Subcutaneous abdominal adipose tissue (tissue), 5 donors: ENCODE measurements at regions not wholly inside any gene's neighbourhood (a gene's known extent, or its start where the extent isn't known, plus 50 kb on each side); places are given as distances from the start of the nearest gene placed in this dataset.

Source experiments
- H3K27ac ChIP-seq: one replicate; pipeline ENCODE4 v1.7.0; 2013; ENCODE audit warnings: low read depth, mild to moderate bottlenecking, inconsistent platforms, low read length, moderate library complexity
- H3K27me3 ChIP-seq, 5 donors: one replicate each; pipeline ENCODE4 v1.7.0; 2013; ENCODE audit warnings: low read length in 5 of 5, inconsistent platforms in 1 of 5; ENCODE audit not compliant: control insufficient read depth in 5 of 5, insufficient read depth in 4 of 5
- H3K36me3 ChIP-seq, 5 donors: one replicate each; pipeline ENCODE4 v1.7.0; 2013; ENCODE audit warnings: low read length in 5 of 5; ENCODE audit not compliant: control insufficient read depth in 5 of 5, insufficient read depth in 5 of 5
- H3K4me1 ChIP-seq, 5 donors: one replicate each; pipeline ENCODE4 v1.7.0; 2013; ENCODE audit warnings: low read length in 5 of 5, mild to moderate bottlenecking in 3 of 5, moderate library complexity in 1 of 5; ENCODE audit not compliant: control insufficient read depth in 5 of 5, insufficient read depth in 5 of 5
- H3K4me3 ChIP-seq, 5 donors: one replicate each; pipeline ENCODE4 v1.7.0; 2013; ENCODE audit warnings: low read length in 5 of 5, low read depth in 1 of 5
- H3K9ac ChIP-seq, 5 donors: one replicate each; pipeline ENCODE4 v1.7.0; 2013; ENCODE audit warnings: low read length in 5 of 5, mild to moderate bottlenecking in 4 of 5, moderate library complexity in 3 of 5
- H3K9me3 ChIP-seq, 5 donors: one replicate each; pipeline ENCODE4 v1.7.0; 2013; ENCODE audit warnings: low read length in 5 of 5; ENCODE audit not compliant: control insufficient read depth in 5 of 5
- donor health status: healthy.
- donor health status: healthy.
- donor health status: healthy.
- donor health status: healthy.
- donor health status: healthy.

- Histone ChIP-seq H3K9me3 (no peaks in the 10 kb centered on the region), H3K4me1 (peaks cover 0 to 24% (median 13%) of the 10 kb centered on the region in 5 donors), H3K27ac (no peak overlapping the region), H3K36me3 (no peaks in the 10 kb centered on the region), H3K4me3 (no peak overlapping the region), H3K27me3 (no peaks in the 10 kb centered on the region), H3K9ac (no peak overlapping the region)
Observed at GRCh38 chr6:47938405-47938804, 156.6 kb downstream of the OPN5 start.

- peaks cover 0 to 25% (median 22%) of the 10 kb centered on the region in 5 donors for H3K4me1 ChIP-seq
- no peaks in the 10 kb centered on the region for H3K27me3 ChIP-seq
- H3K4me3 ChIP-seq: no peak overlapping the region
- H3K36me3 ChIP-seq: no peaks in the 10 kb centered on the region
- H3K9me3 ChIP-seq: no peaks in the 10 kb centered on the region
- H3K27ac ChIP-seq: no peak overlapping the region
- no peak overlapping the region for H3K9ac ChIP-seq
Observed at GRCh38 chr6:47936820-47937219, 155.0 kb downstream of the OPN5 start.

DNA sequence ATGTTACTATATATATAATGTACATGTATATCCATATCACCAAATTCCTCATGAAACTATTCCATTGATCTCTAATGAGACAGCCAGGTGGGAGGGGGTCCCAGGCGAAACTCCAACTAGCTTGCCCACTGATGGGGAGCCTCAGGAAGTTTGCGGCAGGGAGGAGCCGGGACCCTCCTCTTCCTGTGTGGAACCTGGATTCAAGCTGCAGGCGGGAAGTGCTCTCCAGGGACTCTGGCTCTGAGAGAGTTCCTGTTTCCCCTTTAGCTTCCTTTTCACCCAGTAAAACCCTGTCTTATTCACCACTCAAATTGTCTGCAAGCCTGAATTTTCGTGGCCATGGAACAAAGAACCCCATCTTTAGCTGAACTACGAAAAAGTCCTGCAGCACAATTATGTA, 152.2 kb downstream of the OPN5 start:
- H3K4me3 ChIP-seq: peak overlapping the region in 1 of 5 donors; percentile 7

DNA sequence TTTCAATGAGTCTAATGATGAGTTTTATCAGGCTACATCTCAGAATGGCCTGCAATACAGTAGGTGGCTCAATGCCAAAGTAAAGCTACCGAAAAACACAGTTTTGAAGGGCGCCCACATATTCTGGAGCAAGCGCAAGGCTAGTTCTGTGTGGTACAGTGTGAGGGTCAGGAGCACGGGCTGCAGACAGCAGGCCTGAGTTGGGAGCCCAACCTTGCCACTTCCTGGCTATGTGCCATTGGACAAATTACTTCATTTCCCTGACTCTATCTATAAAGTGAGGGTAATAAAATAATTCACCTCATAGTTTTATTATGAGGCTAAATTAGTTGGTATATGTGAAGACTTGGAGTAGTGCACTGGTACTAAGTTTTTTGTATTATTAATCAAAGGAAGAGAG, 150.7 kb downstream of the OPN5 start:
- Histone ChIP-seq H3K27me3 (no peaks in the 10 kb centered on the region), H3K4me1 (peaks cover 0 to 27% (median 24%) of the 10 kb centered on the region in 5 donors), H3K27ac (no peak overlapping the region), H3K9me3 (no peaks in the 10 kb centered on the region), H3K36me3 (no peaks in the 10 kb centered on the region), H3K9ac (no peak overlapping the region), H3K4me3 (no peak overlapping the region)

More for the DNA sequence above, 152.2 kb downstream of the OPN5 start:
- Histone ChIP-seq H3K27ac (no peak overlapping the region), H3K36me3 (no peaks in the 10 kb centered on the region), H3K27me3 (no peaks in the 10 kb centered on the region), H3K9me3 (no peaks in the 10 kb centered on the region), H3K9ac (no peak overlapping the region), H3K4me1 (peaks cover 0 to 27% (median 24%) of the 10 kb centered on the region in 5 donors)

GRCh38 chr6:47924001-47924400, 142.2 kb downstream of the OPN5 start:
- H3K4me3 ChIP-seq: no peak overlapping the region
- no peaks in the 10 kb centered on the region for H3K27me3 ChIP-seq
- no peaks in the 10 kb centered on the region for H3K4me1 ChIP-seq
- H3K27ac ChIP-seq: no peak overlapping the region
- H3K9me3 ChIP-seq: peaks cover 0 to 6% (median 0%) of the 10 kb centered on the region in 5 donors
- no peak overlapping the region for H3K9ac ChIP-seq
- H3K36me3 ChIP-seq: no peaks in the 10 kb centered on the region

DNA sequence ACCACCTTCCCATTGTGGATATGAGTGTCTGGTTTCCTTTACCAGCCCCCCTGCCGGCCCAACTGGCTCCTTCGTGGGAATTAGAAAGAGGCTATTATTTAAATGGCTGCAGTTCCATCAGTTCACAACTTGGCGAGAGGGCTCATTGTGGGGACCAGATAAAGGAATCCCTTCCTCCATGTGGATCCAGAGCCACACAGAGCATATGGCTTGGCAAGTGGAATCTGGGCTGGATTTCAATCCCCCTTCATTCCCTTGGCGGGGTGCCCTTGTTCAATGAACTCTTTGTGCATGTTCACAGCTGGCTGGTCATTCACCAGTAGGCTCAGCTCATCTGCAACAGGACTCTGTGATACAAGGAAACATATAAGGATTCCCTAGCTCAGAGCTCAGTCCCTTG, 140.6 kb downstream of the OPN5 start:
- Histone ChIP-seq H3K4me3 (no peak overlapping the region), H3K4me1 (no peaks in the 10 kb centered on the region), H3K9me3 (peaks cover 0 to 6% (median 0%) of the 10 kb centered on the region in 5 donors), H3K9ac (no peak overlapping the region), H3K27me3 (no peaks in the 10 kb centered on the region), H3K27ac (no peak overlapping the region), H3K36me3 (no peaks in the 10 kb centered on the region)

DNA sequence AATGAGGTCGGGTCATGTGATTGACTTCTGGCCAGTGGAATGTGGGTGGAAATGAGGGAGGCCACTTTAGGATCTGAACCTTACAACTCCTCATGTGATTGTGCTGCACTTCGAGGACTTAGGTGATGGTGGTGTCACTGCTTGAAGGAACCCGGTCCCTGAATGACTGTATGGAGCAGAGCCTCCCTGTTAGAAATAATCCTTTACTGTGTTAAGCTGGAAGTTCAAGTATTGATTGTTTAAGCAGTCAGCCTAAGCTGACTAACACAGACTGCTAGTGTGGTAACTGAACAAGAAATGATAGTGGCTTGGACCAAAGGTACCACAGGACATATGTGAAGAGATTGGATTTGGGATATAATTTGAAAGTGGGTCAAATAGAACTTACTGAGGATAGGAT, 138.0 kb downstream of the OPN5 start:
- Histone ChIP-seq H3K27me3 (no peaks in the 10 kb centered on the region), H3K9me3 (peaks cover 0 to 6% (median 0%) of the 10 kb centered on the region in 5 donors), H3K4me3 (no peak overlapping the region), H3K36me3 (no peaks in the 10 kb centered on the region), H3K27ac (no peak overlapping the region), H3K4me1 (no peaks in the 10 kb centered on the region), H3K9ac (no peak overlapping the region)

DNA sequence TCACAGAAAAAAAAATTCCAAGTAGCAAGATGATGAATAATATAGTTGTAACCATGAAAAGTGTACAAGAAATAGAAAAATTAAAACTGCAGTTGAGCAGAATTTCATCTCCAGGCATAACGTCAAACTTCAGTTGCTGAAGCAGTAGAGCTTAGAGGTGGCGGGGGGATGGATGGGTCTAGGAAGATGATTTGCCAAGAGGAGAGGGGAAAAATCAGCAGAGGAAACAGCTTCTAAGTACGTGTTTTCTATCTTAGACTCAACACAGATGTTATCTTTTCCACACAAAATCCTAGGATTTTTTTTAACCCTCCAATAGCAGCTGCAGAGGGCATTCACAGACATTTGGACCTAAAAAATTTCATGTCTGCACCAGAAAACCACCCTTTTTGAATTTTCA, 136.0 kb downstream of the OPN5 start:
- H3K4me3 ChIP-seq: no peak overlapping the region
- H3K9me3 ChIP-seq: peaks cover 0 to 6% (median 0%) of the 10 kb centered on the region in 5 donors
- no peak overlapping the region for H3K9ac ChIP-seq
- no peaks in the 10 kb centered on the region for H3K27me3 ChIP-seq
- H3K27ac ChIP-seq: no peak overlapping the region
- no peaks in the 10 kb centered on the region for H3K4me1 ChIP-seq
- no peaks in the 10 kb centered on the region for H3K36me3 ChIP-seq

- Histone ChIP-seq H3K4me1 (no peaks in the 10 kb centered on the region), H3K36me3 (no peaks in the 10 kb centered on the region), H3K4me3 (no peak overlapping the region), H3K9me3 (peaks cover 0 to 6% (median 0%) of the 10 kb centered on the region in 5 donors), H3K9ac (no peak overlapping the region), H3K27ac (no peak overlapping the region), H3K27me3 (no peaks in the 10 kb centered on the region)
Observed at GRCh38 chr6:47917202-47917601, 135.4 kb downstream of the OPN5 start.

DNA sequence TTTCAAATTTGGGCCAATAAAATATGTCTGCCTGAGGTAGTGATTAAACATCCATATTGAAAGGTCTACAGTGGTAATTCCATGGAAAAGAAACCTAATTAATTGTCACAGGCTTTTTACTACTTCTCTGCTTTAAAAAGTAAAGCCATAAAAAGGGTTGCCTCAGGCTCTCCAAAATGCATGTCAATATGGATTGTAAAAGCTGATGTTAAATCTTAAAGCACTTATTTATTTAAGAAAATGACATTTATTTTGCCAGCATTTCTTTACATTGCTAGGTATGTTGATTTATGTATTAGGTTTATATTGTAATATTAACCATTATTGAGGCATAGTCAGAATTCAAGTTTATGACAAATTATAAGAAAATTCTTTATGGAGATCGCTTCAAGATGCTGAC, 133.2 kb downstream of the OPN5 start:
- Histone ChIP-seq H3K9ac (no peak overlapping the region), H3K27ac (no peak overlapping the region), H3K4me3 (no peak overlapping the region), H3K9me3 (peaks cover 0 to 4% (median 0%) of the 10 kb centered on the region in 5 donors), H3K27me3 (no peaks in the 10 kb centered on the region), H3K36me3 (no peaks in the 10 kb centered on the region), H3K4me1 (no peaks in the 10 kb centered on the region)

GRCh38 chr6:47908271-47908670, 126.4 kb downstream of the OPN5 start:
- Histone ChIP-seq H3K27me3 (no peaks in the 10 kb centered on the region), H3K27ac (no peak overlapping the region), H3K36me3 (no peaks in the 10 kb centered on the region), H3K9me3 (no peaks in the 10 kb centered on the region), H3K9ac (no peak overlapping the region), H3K4me3 (no peak overlapping the region), H3K4me1 (peaks cover 0 to 15% (median 7%) of the 10 kb centered on the region in 5 donors)
